Fibroblast of skin of right quadriceps (primary cell): ENCODE measurements at regions not wholly inside any gene's neighbourhood (a gene's known extent, or its start where the extent isn't known, plus 50 kb on each side); places are given as distances from the start of the nearest gene placed in this dataset.
"Not testable (repeated sequence)": the region's sequence is repeated elsewhere in the genome, so short reads cannot be mapped to it uniquely, and the experiment has no call there.

Experiments
- DNase-seq: peaks from one replicate; pipeline ENCODE4 v3.0.0-alpha.2; 2013

DNA sequence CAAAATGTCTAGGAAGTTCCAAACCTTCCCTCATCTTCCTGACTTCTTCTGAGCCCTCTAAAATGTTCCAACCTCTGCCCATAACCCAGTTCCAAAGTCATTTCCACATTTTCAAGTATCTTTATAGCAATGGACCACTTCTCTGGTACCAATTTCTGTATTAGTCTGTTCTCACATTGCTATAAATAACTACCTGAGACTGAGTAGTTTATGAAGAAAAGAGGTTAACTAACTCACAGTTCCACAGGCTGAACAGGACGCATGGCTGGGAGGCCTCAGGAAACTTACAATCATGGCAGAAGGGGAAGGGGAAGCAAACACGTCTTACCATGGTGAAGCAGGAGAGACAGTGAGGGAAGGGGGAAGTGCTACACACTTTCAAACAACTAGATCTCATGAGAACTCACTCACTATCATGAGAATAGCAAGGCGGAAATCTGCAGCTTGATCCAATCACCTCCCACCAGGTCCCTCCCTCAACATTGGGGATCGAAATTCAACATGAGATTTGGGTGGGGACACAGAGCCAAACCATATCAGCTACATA, 213.2 kb upstream of the MGAT5 start:
- DNase-seq: not testable (repeated sequence)

DNA sequence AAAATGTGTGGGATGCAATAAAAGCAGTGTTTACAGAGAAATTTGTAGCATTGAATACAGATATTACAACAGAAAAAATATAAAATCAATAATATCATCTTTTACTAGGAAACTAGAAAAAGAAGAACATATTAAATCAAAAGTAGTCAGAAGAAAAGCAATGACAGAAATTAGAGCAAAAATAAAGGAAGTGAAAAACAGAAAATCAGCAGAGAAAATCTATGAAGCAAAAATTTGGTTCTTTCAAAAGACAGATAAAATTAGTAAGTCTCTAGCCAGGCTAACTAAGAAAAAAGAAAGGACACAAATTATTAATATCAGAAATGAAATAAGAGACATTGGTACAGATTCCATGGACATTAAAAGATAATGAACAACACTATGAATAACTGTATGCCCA, 212.0 kb upstream of the MGAT5 start:
- DNase-seq: no peak

DNA sequence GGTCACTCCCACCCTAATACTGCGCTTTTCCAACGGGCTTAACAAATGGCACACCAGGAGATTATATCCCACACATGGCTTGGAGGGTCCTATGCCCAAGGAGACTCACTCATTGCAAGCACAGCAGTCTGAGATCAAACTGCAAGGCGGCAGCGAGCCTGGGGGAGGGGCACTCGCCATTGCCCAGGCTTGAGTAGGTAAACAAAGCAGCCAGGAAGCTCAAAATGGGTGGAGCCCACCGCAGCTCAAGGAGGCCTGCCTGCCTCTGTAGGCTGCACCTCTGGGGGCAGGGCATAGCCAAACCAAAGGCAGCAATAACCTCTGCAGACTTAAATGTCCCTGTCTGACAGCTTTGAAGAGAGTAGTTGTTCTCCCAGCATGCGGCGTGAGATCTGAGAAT, 210.8 kb upstream of the MGAT5 start:
- not testable (repeated sequence) for DNase-seq

DNA sequence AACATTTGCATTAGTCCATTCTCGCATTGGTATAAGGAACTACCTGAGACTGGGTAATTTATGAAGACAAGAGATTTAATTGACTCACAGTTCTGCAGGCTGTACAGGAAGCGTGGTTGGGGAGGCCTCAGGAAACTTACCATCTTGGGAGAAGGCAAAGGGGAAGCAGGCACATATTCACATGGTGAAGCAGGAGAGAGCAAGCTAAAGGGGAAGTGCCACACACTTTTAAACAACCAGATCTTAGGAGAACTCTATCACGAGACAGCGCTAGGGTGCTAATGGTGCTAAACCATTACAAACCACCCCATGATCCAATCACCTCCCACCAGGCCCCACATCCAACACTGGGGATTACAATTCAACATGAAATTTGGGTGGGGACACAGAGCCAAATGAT, 201.7 kb upstream of the MGAT5 start:
- no peak for DNase-seq

DNA sequence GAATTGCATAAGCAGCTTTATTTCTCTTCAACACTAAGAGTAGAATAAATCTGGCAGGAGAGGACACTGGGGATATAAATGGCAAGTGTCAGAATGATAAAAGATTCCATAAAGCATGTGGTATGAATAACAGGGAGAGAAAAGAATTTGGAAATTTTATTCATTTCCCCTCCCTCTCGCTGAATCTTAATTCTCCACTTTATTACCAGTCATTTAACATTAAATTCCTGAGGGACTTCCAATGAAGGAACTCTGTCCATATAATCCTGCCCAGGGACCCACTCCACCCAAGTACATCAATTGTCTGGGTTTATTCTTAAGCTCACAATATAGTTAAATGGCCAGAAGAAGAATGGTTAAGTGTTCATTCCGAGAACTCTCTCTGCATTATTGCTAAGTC, 197.7 kb upstream of the MGAT5 start:
- DNase-seq: no peak

DNA sequence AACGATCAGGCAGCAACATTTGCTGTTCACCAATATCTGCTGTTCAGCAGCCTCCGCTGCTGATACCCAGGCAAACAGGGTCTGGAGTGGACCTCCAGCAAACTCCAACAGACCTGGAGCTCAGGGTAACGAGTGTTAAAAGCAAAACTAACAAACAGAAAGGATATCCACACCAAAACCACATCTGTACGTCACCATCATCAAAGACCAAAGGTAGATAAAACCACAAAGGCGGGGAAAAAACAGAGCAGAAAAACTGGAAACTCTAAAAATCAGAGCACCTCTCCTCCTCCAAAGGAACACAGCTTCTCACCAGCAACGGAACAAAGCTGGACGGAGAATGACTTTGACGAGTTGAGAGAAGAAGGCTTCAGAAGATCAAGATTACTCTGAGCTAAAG, 192.8 kb upstream of the MGAT5 start:
- DNase-seq: not testable (repeated sequence)

DNA sequence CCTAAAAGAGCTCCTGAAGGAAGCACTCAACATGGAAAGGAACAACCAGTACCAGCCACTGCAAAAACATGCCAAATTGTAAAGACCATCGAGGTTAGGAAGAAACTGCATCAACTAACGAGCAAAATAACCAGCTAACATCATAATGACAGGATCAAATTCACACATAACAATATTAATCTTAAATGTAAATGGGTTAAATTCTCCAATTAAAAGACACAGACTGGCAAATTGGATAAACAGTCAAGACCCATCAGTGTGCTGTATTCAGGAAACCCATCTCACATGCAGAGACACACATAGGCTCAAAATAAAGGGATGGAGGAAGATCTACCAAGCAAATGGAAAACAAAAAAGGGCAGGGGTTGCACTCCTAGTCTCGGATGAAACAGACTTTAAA, 191.6 kb upstream of the MGAT5 start:
- DNase-seq: not testable (repeated sequence)

DNA sequence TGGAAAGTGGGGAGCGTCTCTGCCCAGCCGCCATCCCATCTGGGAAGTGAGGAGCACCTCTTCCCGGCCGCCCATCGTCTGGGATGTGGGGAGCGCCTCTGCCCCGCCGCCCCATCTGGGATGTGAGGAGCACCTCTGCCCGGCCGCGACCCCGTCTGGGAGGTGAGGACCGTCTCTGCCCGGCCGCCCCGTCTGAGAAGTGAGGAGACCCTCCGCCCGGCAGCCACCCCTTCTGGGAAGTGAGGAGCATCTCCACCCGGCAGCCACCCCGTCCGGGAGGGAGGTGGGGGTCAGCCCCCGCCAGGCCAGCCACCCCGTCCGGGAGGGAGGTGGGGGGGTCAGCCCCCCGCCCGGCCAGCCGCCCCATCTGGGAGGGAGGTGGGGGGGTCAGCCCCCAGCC, 190.0 kb upstream of the MGAT5 start:
- not testable (repeated sequence) for DNase-seq

DNA sequence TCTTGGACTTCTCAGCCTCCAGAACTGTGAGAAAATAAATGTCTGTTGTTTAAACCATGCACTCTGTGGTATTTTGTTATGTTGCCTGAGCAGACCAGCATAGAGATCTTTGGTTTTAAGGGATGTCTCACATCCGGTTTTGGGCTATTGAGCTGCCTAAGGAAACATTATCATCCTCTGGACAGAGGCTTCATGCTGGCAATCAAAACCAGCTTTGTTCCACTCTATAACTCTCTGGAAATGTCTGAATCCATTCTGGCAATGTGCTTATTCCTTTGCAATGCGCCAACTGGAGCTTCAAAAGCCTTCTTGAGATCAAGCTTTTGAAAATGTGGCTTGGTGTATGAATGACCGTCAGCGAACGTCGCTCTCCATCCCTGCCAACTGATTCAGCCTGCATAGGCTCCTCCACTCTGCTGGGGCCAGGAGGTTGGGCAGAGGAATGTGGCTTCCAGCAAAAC, 183.6 kb upstream of the MGAT5 start:
- DNase-seq: no peak

DNA sequence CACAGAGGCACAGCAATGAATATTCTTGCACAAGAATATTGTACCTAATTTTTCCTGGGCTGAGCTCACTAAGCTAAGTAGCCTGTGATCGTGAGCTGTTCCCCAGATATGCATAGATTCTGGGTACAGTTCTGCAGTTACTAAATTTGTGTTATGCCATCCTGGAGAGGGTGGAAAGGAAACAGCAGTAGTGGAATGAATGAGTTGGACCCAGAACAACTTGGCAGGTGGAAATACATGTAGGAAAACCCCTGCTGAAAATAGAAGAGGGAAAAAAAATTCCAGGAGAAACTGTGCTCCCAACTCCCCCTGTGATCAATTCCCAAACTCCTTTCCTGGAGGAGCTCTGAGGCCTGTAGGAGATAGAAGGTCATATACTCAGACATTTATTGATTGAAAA, 181.5 kb upstream of the MGAT5 start:
- no peak for DNase-seq

DNA sequence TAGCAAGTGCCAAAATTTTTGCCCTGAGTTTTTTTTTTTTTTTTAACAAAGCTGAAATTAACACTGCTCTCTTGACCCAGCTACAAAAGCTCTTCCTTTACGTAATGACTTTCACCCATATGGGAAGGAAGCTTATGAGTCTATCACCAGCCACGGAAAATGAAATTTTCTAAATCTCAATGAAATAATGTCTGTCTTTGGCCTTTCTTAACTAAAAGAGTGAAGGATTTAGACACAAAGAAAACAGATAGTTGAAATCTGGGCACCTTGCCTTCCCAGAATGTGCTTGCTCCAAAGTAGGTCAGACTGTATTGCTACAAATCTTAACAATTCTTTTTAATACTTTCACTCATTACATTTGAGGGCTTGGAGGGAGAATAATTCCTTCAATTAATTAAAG, 180.8 kb upstream of the MGAT5 start:
- no peak for DNase-seq

DNA sequence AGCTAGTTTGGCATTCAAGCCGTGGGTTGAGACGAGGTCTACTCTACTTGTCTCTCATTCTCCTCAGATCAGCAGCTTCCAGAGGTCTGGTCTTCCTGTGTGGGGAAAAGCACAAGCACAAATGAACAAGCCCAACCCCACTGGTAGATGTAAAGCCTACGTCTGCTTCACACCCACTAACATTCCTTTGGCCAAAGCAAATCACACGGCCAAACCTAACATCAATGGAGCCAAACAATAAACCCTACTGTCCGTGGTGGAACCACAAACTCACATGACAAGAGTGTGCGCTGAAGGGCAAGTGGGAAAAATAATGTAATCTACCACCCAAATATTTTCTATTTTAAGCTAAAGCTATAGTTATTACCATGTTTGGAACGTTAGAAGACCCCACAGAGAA, 179.3 kb upstream of the MGAT5 start:
- DNase-seq: no peak

DNA sequence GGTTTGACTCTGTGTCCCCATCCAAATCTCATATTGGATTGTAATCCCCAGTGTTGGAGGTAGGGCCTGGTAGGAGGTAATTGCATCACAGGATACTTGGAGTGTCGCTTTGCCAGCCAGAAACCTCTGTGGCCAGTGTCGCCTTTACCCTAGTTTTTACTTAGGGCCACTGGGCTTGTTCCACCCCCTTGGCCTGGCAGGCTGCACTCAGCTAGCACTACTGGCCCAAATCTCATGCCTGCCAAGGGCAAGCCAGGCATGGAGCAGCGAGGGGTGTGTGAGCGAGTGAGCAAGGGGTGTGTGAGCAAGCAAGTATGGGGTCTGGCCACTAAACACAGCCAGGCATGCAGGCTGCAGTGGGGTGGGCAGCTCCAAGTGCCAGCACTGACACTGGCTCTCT, 178.7 kb upstream of the MGAT5 start:
- DNase-seq: no peak

DNA sequence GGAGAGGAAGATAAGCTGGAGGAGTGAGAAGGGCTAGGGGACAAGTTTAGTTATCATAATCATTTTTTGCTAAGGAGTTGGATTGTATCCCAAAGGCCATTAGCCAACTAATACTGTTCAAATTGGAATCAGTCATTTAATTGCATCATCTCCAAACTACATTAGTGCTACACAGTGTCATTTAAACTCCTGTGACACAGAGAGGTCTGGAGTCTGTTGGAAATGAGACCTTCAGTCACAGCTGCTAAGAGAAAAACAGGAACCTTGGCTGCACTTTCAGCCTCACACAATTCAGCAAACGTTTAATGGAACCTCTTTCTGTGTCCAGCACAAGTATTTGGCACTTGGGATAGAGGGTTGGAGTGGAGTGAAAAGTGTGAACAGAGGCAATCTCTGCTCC, 175.5 kb upstream of the MGAT5 start:
- DNase-seq: no peak

DNA sequence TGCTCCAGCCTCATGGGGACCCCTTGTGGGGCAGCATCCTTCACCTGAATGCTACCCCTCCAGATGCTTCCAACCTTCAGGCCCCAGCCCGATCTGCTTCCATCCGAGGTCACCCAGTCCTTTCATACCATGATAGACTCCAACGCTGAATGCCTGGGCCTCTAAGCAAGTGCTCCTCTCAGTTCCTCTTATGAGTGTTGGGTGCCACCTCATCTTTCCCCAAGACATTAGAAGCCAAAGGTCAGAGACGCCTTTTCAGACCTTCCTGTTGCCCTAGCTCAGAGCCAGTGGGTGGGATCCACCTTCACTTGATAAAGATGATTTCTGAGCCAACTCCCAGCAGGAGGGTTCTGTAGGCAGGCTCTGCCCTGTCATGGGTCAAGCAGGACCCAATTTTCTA, 174.5 kb upstream of the MGAT5 start:
- no peak for DNase-seq

DNA sequence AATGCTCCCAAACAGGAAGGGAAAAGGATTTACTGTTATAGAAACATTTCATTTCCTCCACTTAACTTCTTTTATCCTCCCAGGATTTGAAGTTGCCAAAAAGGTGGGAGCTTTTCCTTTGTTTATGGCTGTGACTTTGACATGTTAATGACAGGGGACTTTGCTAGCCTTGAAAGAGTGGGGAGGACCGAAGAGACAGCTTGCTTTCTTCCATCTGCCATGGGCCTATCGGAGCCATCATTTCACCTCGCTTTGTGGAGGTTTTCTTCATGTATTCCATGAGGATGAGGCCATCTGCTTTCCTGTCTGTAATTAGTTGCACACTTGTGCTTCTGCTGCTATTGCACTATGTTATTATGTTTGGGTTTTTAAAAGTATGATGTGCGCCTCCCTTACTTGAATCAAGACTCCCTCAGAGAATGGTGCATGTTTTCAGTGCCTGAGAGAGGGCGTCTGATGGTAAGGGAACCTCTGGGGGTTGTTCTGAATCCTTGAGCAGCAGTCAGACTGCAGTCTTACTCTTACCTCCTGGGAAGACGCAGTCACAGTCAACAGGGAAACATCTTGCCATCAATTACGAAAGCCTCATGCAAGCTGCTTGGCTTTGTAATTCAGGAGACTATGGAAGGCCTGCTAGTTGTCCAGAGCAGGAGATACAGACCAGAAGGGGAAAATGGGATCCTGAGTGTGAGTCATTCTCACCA, 173.3 kb upstream of the MGAT5 start:
- no peak for DNase-seq

DNA sequence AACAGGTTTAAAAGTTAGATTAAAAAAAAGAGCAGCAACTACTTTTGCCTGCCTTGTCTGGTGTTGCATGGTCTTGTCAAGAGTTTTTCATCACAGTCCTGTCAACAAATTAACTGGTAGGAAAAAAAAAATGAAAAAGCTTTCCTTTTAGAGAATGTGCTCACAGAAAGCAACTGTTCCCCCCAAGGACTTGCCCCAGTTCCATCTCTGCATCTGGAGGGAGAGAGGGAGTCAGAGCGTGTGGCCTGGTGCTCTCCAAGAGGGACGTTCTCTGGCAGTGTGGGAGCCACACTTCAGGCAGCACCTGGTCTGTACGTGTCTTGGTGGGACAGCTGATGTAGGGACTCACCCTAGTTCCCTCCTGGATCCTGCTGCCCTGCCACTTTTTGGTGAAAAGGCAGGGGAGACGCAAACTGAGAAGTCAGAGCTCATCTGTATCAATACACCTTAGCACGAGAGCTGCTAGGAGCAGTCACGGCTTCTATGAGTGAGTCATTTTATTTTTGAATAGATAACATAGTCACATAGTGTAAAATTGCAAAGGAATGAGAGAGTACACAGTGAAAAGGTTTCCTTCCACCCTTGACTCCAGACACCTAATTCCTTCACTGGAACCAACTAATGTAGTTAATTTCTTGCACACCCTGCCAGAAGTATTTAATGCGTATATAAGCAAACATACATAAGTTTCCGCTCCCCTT, 172.5 kb upstream of the MGAT5 start:
- DNase-seq: no peak

DNA sequence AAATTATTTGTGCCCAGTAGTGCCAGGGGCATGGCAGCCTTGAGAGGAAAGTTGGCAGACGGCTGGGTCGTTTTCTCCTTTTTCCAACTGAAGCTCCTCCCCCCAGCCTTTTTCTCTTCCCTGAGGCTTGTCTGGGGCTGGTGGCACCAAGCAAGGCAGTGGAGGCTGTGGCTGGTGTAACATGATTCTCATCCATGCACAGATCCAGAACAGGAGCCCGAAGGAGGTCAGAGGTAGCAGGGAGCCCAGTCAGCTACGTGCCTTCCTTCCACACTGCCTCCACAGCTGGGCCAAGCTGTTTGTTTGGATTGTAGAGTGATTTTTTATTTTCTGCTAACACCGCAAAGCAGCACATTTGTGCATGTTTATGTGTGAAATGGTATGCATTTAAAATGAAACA, 170.3 kb upstream of the MGAT5 start:
- DNase-seq: no peak

DNA sequence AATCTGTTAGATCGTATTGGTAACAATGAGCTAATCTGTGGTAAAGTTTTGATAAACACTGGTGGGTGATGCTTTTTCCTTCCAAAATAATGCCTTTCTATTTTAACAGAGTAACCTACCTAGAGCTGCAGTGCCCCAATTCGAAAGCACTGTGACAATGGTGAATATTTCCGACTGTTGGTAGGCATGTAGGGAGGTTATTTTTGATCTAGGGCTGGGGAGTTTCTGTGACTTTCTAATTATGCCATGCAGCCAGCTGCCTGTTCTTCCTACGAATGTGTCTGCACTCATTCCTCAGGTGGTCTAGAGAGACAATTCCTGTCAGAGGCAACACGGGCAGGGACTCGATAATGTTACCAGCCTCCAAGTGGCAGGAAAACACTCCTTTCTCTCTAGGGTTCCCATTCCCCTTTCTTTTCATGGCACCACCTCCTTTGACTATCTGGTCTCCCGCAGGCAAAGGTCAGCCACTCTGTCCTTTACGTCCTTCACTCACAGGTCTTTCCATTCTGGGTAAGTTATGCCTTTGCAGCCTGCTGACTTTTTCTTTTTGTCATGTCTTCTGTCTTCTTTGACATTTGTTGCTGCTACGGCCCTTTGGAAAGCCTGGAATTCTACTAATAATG, 167.2 kb upstream of the MGAT5 start:
- no peak for DNase-seq

DNA sequence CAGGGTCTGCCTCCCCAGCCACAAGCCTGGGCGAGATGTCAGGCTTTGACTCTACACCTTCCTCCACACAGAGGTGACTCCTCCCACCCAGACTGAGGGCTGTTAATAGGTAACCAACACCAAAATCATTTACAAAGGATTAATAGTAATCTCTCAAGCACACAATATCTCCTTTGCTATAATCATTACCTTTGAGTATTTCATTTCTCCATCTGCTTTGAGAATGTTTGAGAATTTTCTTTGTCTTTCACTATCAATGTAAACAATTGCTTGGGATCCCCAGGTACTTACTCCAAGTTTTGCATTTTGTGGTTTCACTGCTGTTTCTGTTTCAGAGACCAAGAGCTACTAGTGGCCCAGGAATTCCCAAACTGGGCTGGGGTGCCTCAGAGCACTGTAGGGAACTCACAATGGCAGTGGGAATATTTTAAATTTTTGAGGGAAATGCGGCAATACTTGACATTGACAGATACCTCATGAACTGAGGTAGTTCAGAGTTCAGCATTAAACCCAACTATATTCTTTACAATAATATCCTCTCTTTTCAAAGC, 166.4 kb upstream of the MGAT5 start:
- DNase-seq: no peak

DNA sequence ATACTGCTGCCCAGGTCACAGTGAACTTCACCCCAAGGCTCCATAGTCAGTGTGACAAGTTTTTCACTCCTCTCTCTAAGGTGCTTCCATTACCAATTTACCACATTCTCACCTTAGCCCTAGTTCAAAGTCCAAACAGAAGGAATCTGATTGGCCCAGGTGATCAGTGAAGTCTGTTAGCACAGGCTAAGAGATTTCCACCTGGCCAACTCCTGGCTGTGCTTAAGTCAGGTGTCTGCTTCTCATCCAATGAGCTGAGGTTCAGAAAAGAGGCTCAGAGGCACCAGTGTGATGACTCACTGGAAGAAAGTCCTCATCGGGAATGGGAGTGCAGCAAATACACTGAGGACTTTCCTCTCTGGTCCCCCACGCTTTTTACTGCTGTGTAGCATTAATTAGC, 164.4 kb upstream of the MGAT5 start:
- DNase-seq: no peak

DNA sequence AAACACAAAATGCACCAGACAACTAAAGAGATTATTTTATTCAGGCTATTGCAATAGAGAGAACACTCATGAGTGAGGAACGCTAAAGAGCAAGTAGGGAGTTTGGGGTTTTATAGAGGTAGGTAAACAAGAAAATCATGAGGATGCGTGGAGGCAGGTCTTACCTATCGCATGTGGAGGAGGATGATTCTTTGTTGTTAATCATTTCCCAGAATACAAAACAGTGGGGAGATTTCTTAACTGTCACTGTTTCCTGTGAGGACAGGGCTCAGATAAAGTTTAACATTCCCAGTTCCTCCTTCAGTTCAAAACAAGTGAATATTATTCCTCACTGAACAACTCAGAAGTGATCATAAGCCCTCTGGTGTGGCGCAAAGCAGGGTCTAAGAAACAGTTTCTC, 156.1 kb upstream of the MGAT5 start:
- no peak for DNase-seq

DNA sequence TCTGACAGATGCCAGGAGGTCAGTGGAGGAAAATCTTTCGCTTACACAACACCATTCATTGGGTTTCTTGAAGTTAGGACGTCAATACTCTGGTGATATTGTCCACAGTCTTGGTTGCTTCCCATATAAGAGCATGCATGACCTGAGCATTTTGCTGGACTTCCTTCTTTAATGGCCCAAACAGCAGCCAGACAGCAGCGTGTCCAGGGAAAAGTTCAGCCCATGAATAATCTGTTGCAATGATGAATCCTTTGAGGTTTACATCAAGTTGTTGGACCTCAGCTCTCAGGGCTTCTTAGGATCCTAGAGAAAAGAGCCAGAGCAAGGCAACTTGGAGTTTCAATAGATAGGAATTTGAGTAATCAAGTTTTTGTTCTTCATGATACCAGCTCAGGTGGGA, 155.6 kb upstream of the MGAT5 start:
- no peak for DNase-seq

DNA sequence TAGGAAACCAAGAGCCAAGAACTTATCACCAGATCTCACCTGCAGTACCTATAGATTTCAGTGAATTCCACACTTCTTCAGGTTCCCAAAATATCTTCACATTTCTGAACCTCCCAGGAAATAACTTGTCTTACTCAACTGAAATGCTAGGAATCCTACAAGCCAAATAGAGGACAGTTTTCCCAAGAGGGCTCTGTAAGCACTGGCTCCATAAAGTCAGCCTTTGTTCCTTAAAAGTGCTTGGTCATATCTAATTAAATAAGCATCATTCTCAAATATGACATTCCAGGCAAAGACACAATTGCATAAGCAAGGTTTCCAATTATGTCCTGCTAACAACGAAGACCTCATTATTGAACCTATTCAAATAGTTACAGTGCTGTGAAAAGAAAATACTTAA, 154.6 kb upstream of the MGAT5 start:
- no peak for DNase-seq
